ENCODE measurements at regions not wholly inside any gene's neighbourhood (a gene's known extent, or its start where the extent isn't known, plus 50 kb on each side); places are given as distances from the start of the nearest gene placed in this dataset.

GRCh38 chr11:50088231-50088630, 55.6 kb downstream of the OR4C45 start:
- POLR2A ChIA-PET: no interaction called here

GRCh38 chr11:50098186-50098725, 65.6 kb downstream of the OR4C45 start:
- Histone ChIP-seq H3K36me3 (ENCODE audit: control insufficient read depth in 2 of 2, insufficient read depth in 1 of 2, low read length in 2 of 2) (no peaks in the 10 kb centered on the region), H3K27ac (ENCODE audit: extremely low read depth, low read depth, low read length) (no peak overlapping the region), H3K9me3 (ENCODE audit: control insufficient read depth, insufficient read depth, low read depth, low read length) (no peaks in the 10 kb centered on the region), H3K4me3 (ENCODE audit: low read depth, low read length) (no peak overlapping the region), H3K4me1 (ENCODE audit: control insufficient read depth, insufficient read depth, low read length) (no peaks in the 10 kb centered on the region)
- TF ChIP-seq, protein P1, sequence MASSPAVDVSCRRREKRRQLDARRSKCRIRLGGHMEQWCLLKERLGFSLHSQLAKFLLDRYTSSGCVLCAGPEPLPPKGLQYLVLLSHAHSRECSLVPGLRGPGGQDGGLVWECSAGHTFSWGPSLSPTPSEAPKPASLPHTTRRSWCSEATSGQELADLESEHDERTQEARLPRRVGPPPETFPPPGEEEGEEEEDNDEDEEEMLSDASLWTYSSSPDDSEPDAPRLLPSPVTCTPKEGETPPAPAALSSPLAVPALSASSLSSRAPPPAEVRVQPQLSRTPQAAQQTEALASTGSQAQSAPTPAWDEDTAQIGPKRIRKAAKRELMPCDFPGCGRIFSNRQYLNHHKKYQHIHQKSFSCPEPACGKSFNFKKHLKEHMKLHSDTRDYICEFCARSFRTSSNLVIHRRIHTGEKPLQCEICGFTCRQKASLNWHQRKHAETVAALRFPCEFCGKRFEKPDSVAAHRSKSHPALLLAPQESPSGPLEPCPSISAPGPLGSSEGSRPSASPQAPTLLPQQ (tag by site-specific recombination; IDR thresholded peaks at IDR 0.05): no peak
- TF ChIP-seq ZNF529 (tag by site-specific recombination; IDR thresholded peaks at IDR 0.05; ENCODE audit: insufficient replicate concordance): no peak
- no peak for TF ChIP-seq KLF16 (tag by site-specific recombination; IDR thresholded peaks at IDR 0.05)
- TF ChIP-seq ZBTB11 (tag by site-specific recombination; conservative IDR thresholded peaks at IDR 0.05; ENCODE audit: low read depth): no peak
- TF ChIP-seq ZBTB20 (tag by site-specific recombination; IDR thresholded peaks at IDR 0.05): no peak
- no peak for TF ChIP-seq ZNF48 (tag by site-specific recombination; IDR thresholded peaks at IDR 0.05)
- no peak for TF ChIP-seq ZNF18 (tag by site-specific recombination; IDR thresholded peaks at IDR 0.05)
- no peak for TF ChIP-seq SCRT1 (tag by site-specific recombination; IDR thresholded peaks at IDR 0.05; ENCODE audit: borderline replicate concordance)
- TF ChIP-seq KLF10 (tag by site-specific recombination; IDR thresholded peaks at IDR 0.05): no peak
- TF ChIP-seq ZNF624 (tag by site-specific recombination; IDR thresholded peaks at IDR 0.05): no peak
- TF ChIP-seq ZNF350 (tag by site-specific recombination; IDR thresholded peaks at IDR 0.05): no peak
- no peak for TF ChIP-seq ZNF521 (tag by site-specific recombination; IDR thresholded peaks at IDR 0.05)
- TF ChIP-seq SALL2 (tag by site-specific recombination; IDR thresholded peaks at IDR 0.05; ENCODE audit: borderline replicate concordance): no peak
- TF ChIP-seq HOXD13 (CRISPR knock-in tag; IDR thresholded peaks at IDR 0.05; ENCODE audit: borderline replicate concordance): no peak
- TF ChIP-seq ZSCAN23 (tag by site-specific recombination; IDR thresholded peaks at IDR 0.05): no peak
- TF ChIP-seq ZNF398 (tag by site-specific recombination; IDR thresholded peaks at IDR 0.05): no peak
- TF ChIP-seq ZNF335 (tag by site-specific recombination; conservative IDR thresholded peaks at IDR 0.05): no peak
- no peak for TF ChIP-seq ZSCAN30 (tag by site-specific recombination; IDR thresholded peaks at IDR 0.05)
- POLR2A ChIA-PET: no interaction called here
- CTCF ChIA-PET: no interaction called here

More at GRCh38 chr11:50088231-50088630, 55.6 kb downstream of the OR4C45 start:
- CTCF ChIA-PET: interaction anchor here (0.7 kb wide), 1 partner anchor 20 kb away, joined by 3 read pairs; no protein-coding TSS in a partner anchor
- Histone ChIP-seq H3K4me1 (ENCODE audit: control insufficient read depth, insufficient read depth, low read length) (no peaks in the 10 kb centered on the region), H3K4me3 (ENCODE audit: low read depth, low read length) (no peak overlapping the region), H3K9me3 (ENCODE audit: control insufficient read depth, insufficient read depth, low read depth, low read length) (no peaks in the 10 kb centered on the region), H3K27ac (ENCODE audit: extremely low read depth, low read depth, low read length) (no peak overlapping the region), H3K36me3 (ENCODE audit: control insufficient read depth in 2 of 2, insufficient read depth in 1 of 2, low read length in 2 of 2) (no peaks in the 10 kb centered on the region)
- TF ChIP-seq ZNF214 (tag by site-specific recombination; IDR thresholded peaks at IDR 0.05; ENCODE audit: borderline replicate concordance): no peak
- no peak for TF ChIP-seq ZNF426 (tag by site-specific recombination; IDR thresholded peaks at IDR 0.05)
- TF ChIP-seq ZNF549 (tag by site-specific recombination; IDR thresholded peaks at IDR 0.05): no peak
- TF ChIP-seq ZSCAN30 (tag by site-specific recombination; IDR thresholded peaks at IDR 0.05): no peak
- TF ChIP-seq ZNF16 (tag by site-specific recombination; IDR thresholded peaks at IDR 0.05; ENCODE audit: low read depth): no peak
- TF ChIP-seq ZNF677 (tag by site-specific recombination; IDR thresholded peaks at IDR 0.05): no peak
- TF ChIP-seq ZSCAN16 (tag by site-specific recombination; IDR thresholded peaks at IDR 0.05): no peak
- no peak for TF ChIP-seq ZNF585B (tag by site-specific recombination; IDR thresholded peaks at IDR 0.05)
- no peak for TF ChIP-seq ZNF280C (tag by site-specific recombination; IDR thresholded peaks at IDR 0.05)
- no peak for TF ChIP-seq ZNF324 (tag by site-specific recombination; IDR thresholded peaks at IDR 0.05)
